Adrenal gland (tissue), 5 donors: ENCODE measurements at regions not wholly inside any gene's neighbourhood (a gene's known extent, or its start where the extent isn't known, plus 50 kb on each side); places are given as distances from the start of the nearest gene placed in this dataset.

Source experiments
- CTCF ChIP-seq, 6 experiments: fragments of 450-650 bp in 4 of 6; fragments of 200-600 bp in 2 of 6; sonication (generic) in 1 of 6; IDR thresholded peaks; 1 replicate in 5 of 6; 2 replicates in 1 of 6; pipeline versions ENCODE4 v1.5.1 to v1.8.0; 2016 to 2021; ENCODE audit warnings: antibody characterized with exemption in 6 of 6, mild to moderate bottlenecking in 2 of 6, moderate library complexity in 1 of 6
- POLR2A ChIP-seq, 2 donors: fragments of 450-650 bp; IDR thresholded peaks; one replicate each; pipeline ENCODE4 v1.6.1; 2017; ENCODE audit warnings: antibody characterized with exemption in 2 of 2, mild to moderate bottlenecking in 2 of 2, moderate library complexity in 1 of 2
- donor health status: DM: no; HTN: no; CAD: no.

DNA sequence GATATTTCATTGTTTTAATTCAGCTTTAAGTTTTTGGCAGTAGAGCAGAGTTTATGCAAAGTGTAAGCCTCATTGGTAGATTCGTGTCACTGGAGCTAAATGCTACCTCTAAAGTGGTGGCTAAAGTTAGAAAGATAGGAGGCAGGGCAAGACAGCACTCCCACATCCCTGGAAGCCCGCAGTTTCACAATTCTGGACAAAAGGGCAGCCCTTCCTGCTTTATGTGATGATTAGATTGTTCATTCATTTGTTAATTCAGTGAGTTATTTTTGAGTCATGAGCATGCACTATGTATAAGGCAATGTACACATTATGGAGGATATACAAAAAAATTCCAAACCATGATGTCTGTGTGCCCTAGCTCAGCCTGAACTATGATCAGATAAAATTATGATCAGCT lies 52.1 kb upstream of the EIF3M start:
- no peak for TF ChIP-seq CTCF (IDR thresholded peaks at IDR 0.05)
- TF ChIP-seq POLR2A (IDR thresholded peaks at IDR 0.05): no peak
